ENCODE measurements at regions not wholly inside any gene's neighbourhood (a gene's known extent, or its start where the extent isn't known, plus 50 kb on each side); places are given as distances from the start of the nearest gene placed in this dataset.

DNA sequence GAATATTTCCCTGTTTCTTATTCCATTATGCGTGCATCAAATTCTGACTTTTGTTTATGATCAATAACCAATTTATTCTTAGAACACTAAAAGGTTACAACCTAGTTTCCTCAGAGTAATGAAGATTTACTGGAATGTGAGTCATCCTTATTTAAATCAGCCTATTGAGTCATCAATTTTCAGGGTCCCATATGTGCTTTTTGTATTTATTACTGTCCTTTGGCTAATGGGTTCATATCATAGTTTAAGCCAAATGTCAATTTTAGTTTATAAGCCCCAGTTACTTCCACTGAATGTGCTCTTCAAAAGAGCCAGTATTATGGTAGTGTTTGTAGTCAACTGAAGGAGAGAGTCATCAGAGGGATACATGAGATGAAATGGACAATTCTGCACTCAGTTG lies 359.2 kb downstream of the PRR16 start:
- TF ChIP-seq CTCF (IDR thresholded peaks at IDR 0.05) (no peak), POLR2AphosphoS5 (IDR thresholded peaks at IDR 0.05) (no peak)

Data from transverse colon (tissue), 4 donors.